IMR-90 (cell line): ENCODE measurements at regions not wholly inside any gene's neighbourhood (a gene's known extent, or its start where the extent isn't known, plus 50 kb on each side); places are given as distances from the start of the nearest gene placed in this dataset.

ENCODE experiments used
- ATAC-seq: fragments of 200-7000 bp; cut with Tn5 transposase; 2 replicates; pipeline ENCODE4 v1.9.1; 2020; ENCODE audit warnings: low read depth, mild to moderate bottlenecking, moderate library complexity
- BruUV-seq: library from RNA; stranded (reverse); fragments of 400-500 nt; replicated peaks from 2 replicates; lab custom pipeline; 2021; lab: Mats Ljungman, UMichigan
- CTCF ChIA-PET: fragments of 300-600 bp; formaldehyde crosslinking; extraction: SDS; loops from one replicate; lab custom pipeline; 2021; ENCODE audit warnings: antibody characterized with exemption; lab: Yijun Ruan, JAX
- POLR2A ChIA-PET: fragments of 300-600 bp; sonication (Branson Sonifier 250); formaldehyde crosslinking; loops from one replicate; lab custom pipeline; 2022; ENCODE audit warnings: antibody characterized with exemption; ENCODE audit not compliant: unreplicated experiment; lab: Charles Lee
- DNase-seq: peaks from one replicate; pipeline ENCODE4 v3.0.0; 2013
- H2AFZ ChIP-seq: replicated peaks from 2 replicates; pipeline ENCODE3; 2013; ENCODE audit warnings: low read length, mild to moderate bottlenecking; ENCODE audit not compliant: poor library complexity
- H2AK5ac ChIP-seq: 2 replicates; pipeline ENCODE4 v1.6.1; 2013; ENCODE audit warnings: low read depth, low read length, inconsistent platforms
- H2AK9ac ChIP-seq: replicated peaks from 2 replicates; pipeline ENCODE3; 2013; ENCODE audit warnings: mild to moderate bottlenecking, low read depth, low read length, moderate library complexity; ENCODE audit not compliant: poor library complexity
- H2BK120ac ChIP-seq: 2 replicates; pipeline ENCODE4 v1.6.1; 2013; ENCODE audit warnings: low read depth, low read length, inconsistent platforms
- H2BK15ac ChIP-seq: 3 replicates; pipeline ENCODE4 v1.6.1; 2013; ENCODE audit warnings: low read depth, low read length, inconsistent platforms
- H2BK20ac ChIP-seq: 2 replicates; pipeline ENCODE4 v1.6.1; 2013; ENCODE audit warnings: low read depth, mild to moderate bottlenecking, inconsistent platforms, low read length, moderate library complexity
- H2BK5ac ChIP-seq: 2 replicates; pipeline ENCODE4 v1.6.1; 2013; ENCODE audit warnings: mild to moderate bottlenecking, low read depth, low read length, inconsistent platforms; ENCODE audit not compliant: poor library complexity, severe bottlenecking
- H3K14ac ChIP-seq: replicated peaks from 2 replicates; pipeline ENCODE4 v1.6.1; 2013; ENCODE audit warnings: low read depth, low read length, inconsistent platforms
- H3K18ac ChIP-seq: 2 replicates; pipeline ENCODE4 v1.6.1; 2013; ENCODE audit warnings: low read depth, low read length, control low read depth
- H3K23ac ChIP-seq: 2 replicates; pipeline ENCODE4 v1.6.1; 2013; ENCODE audit warnings: low read depth, low read length, inconsistent platforms
- H3K27ac ChIP-seq: 2 replicates; pipeline ENCODE4 v1.5.1; 2013; ENCODE audit warnings: mild to moderate bottlenecking, control low read depth, low read length; ENCODE audit not compliant: insufficient read depth
- H3K27me3 ChIP-seq: 2 replicates; pipeline ENCODE4 v1.6.1; 2013; ENCODE audit warnings: low read length; ENCODE audit not compliant: control insufficient read depth, insufficient read depth
- H3K36me3 ChIP-seq: 2 replicates; pipeline ENCODE4 v1.6.1; 2013; ENCODE audit warnings: low read length, mixed read lengths; ENCODE audit not compliant: control insufficient read depth, insufficient read depth
- H3K4ac ChIP-seq: 2 replicates; pipeline ENCODE4 v1.6.1; 2013; ENCODE audit warnings: low read depth, low read length, inconsistent platforms
- H3K4me1 ChIP-seq: 2 replicates; pipeline ENCODE4 v1.6.1; 2013; ENCODE audit warnings: low read length, mixed read lengths; ENCODE audit not compliant: control insufficient read depth, insufficient read depth
- H3K4me2 ChIP-seq: 2 replicates; pipeline ENCODE4 v1.6.1; 2013; ENCODE audit warnings: low read depth, mild to moderate bottlenecking, control low read depth, low read length, moderate library complexity
- H3K4me3 ChIP-seq: 2 replicates; pipeline ENCODE4 v1.5.1; 2013; ENCODE audit warnings: low read depth, mild to moderate bottlenecking, control low read depth, low read length, moderate library complexity; ENCODE audit not compliant: insufficient read depth
- H3K56ac ChIP-seq: 2 replicates; pipeline ENCODE4 v1.6.1; 2013; ENCODE audit warnings: low read length, inconsistent platforms; ENCODE audit not compliant: insufficient read depth; ENCODE audit errors: extremely low read depth
- H3K79me1 ChIP-seq, 2 experiments: 2 replicates each; pipeline ENCODE4 v1.6.1; 2013; ENCODE audit warnings: low read length in 2 of 2, inconsistent platforms in 1 of 2, low read depth in 1 of 2
- H3K9ac ChIP-seq: 2 replicates; pipeline ENCODE4 v1.6.1; 2013; ENCODE audit warnings: low read depth, low read length, control low read depth
- H3K9me1 ChIP-seq: 2 replicates; pipeline ENCODE4 v1.6.1; 2013; ENCODE audit warnings: low read length, inconsistent platforms; ENCODE audit not compliant: insufficient read depth
- H3K9me3 ChIP-seq: 2 replicates; pipeline ENCODE4 v1.6.1; 2013; ENCODE audit warnings: low read length; ENCODE audit not compliant: control insufficient read depth, insufficient read depth
- H4K20me1 ChIP-seq: 2 replicates; pipeline ENCODE4 v1.6.1; 2013; ENCODE audit warnings: low read length, inconsistent platforms; ENCODE audit not compliant: insufficient read depth
- H4K5ac ChIP-seq: 2 replicates; pipeline ENCODE4 v1.6.1; 2013; ENCODE audit warnings: mild to moderate bottlenecking, low read depth, low read length, control low read depth
- H4K8ac ChIP-seq, 2 experiments: 2 replicates each; pipeline ENCODE4 v1.6.1; 2013; ENCODE audit warnings: low read depth in 2 of 2, low read length in 2 of 2, control low read depth in 1 of 2, inconsistent platforms in 1 of 2
- H4K91ac ChIP-seq: 2 replicates; pipeline ENCODE4 v1.6.1; 2013; ENCODE audit warnings: low read depth, low read length, inconsistent platforms; ENCODE audit not compliant: insufficient read depth
- BHLHE40 ChIP-seq: fragments of 150-350 bp; IDR thresholded peaks from 2 replicates; pipeline ENCODE4 v1.6.1; 2016; ENCODE audit warnings: mild to moderate bottlenecking, low read depth, low read length
- CEBPB ChIP-seq: IDR thresholded peaks from 2 replicates; pipeline ENCODE4 v1.6.1; 2012; ENCODE audit warnings: low read depth, low read length, improper control_type of control experiment
- CHD1 ChIP-seq: IDR thresholded peaks from 2 replicates; pipeline ENCODE4 v1.6.1; 2012; ENCODE audit warnings: low read depth, low read length, improper control_type of control experiment
- FOS ChIP-seq: fragments of 150-350 bp; IDR thresholded peaks from 2 replicates; pipeline ENCODE4 v1.6.1; 2016; ENCODE audit warnings: low read depth, low read length
- MAZ ChIP-seq: IDR thresholded peaks from 2 replicates; pipeline ENCODE4 v1.6.1; 2012; ENCODE audit warnings: low read depth, mild to moderate bottlenecking, low read length, improper control_type of control experiment, moderate library complexity, borderline replicate concordance
- MXI1 ChIP-seq: IDR thresholded peaks from 2 replicates; pipeline ENCODE4 v1.6.1; 2012; ENCODE audit warnings: low read depth, mild to moderate bottlenecking, low read length, moderate library complexity, borderline replicate concordance
- NFE2L2 ChIP-seq: fragments of 150-350 bp; IDR thresholded peaks from 2 replicates; pipeline ENCODE4 v1.6.1; 2016; ENCODE audit warnings: low read depth, mild to moderate bottlenecking, low read length
- POLR2A ChIP-seq: IDR thresholded peaks from 2 replicates; pipeline ENCODE4 v1.6.1; 2012; ENCODE audit warnings: mild to moderate bottlenecking, low read depth, low read length
- RAD21 ChIP-seq: IDR thresholded peaks from 2 replicates; pipeline ENCODE4 v1.6.1; 2012; ENCODE audit warnings: low read length, improper control_type of control experiment
- RCOR1 ChIP-seq: IDR thresholded peaks from 2 replicates; pipeline ENCODE4 v1.6.1; 2012; ENCODE audit warnings: mild to moderate bottlenecking, low read length, improper control_type of control experiment; ENCODE audit not compliant: insufficient replicate concordance
- RFX5 ChIP-seq: IDR thresholded peaks from 2 replicates; pipeline ENCODE4 v1.8.0; 2012; ENCODE audit warnings: low read depth, mild to moderate bottlenecking, low read length, moderate library complexity
- SMC3 ChIP-seq: fragments of 150-350 bp; IDR thresholded peaks from 2 replicates; pipeline ENCODE4 v1.6.1; 2016; ENCODE audit warnings: low read depth, mild to moderate bottlenecking, antibody characterized with exemption, low read length, moderate library complexity
- WGBS, 2 experiments: methylation state at CpG; one replicate each; pipeline versions ENCODE4 v1.1.5 to v1.1.7; 2013; ENCODE audit warnings: missing lambda C conversion rate in 2 of 2; ENCODE audit not compliant: insufficient read length in 1 of 2; ENCODE audit errors: extremely low coverage in 2 of 2; 5-methylcytosine and 5-hydroxymethylcytosine counted together
- dilution Hi-C: fragments of 300-500 bp; cut with HindIII; formaldehyde crosslinking; loops from one replicate; pipeline ENCODE4 v1.14.3; 2018; ENCODE audit warnings: low sequenced_read_pairs; ENCODE audit not compliant: unreplicated experiment
- in situ Hi-C: fragments of 300-500 bp; cut with MboI; formaldehyde crosslinking; loops from 3 replicates; pipeline ENCODE4 v1.14.3; 2019; ENCODE audit warnings: low sequenced_read_pairs, inconsistent platforms, mixed read lengths
- intact Hi-C: fragments of 100-400 bp; cut with micrococcal nuclease; formaldehyde crosslinking; loops from 2 replicates; pipeline ENCODE4 v1.10.0; 2022
- TF ChIP-seq, protein P1 (sequence below): fragments of 150-350 bp; IDR thresholded peaks from 2 replicates; pipeline ENCODE4 v1.6.1; 2016; ENCODE audit warnings: low read depth, mild to moderate bottlenecking, low read length, moderate library complexity, borderline replicate concordance
- TF ChIP-seq, protein P2 (sequence below): conservative IDR thresholded peaks from 2 replicates; pipeline ENCODE4 v1.5.1; 2012; ENCODE audit warnings: mild to moderate bottlenecking, low read depth, low read length, improper control_type of control experiment
- TF ChIP-seq, protein P3 (sequence below): fragments of 150-350 bp; IDR thresholded peaks from 2 replicates; pipeline ENCODE4 v1.6.1; 2017; ENCODE audit warnings: mild to moderate bottlenecking, antibody characterized with exemption, low read length, low read depth

DNA sequence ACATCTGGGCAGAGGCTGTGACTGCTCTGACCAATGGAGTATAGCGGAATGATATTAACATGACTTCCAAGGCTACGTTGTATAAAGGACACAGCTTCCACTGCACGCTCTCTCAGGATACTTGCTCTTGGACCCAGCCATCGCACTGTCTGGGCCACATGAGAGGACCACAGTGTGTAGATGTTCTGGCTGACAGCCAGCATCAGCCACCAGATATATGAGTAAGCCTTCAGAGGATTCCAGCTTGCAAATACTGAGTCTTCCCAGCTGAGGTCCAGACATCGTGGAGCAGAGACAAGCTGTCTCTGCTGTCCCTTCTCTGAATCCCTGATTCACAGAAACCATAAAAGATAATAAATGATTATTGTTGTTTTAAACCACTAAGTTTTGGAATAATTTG, 146.8 kb upstream of the USP9X start:
- Histone ChIP-seq H2BK20ac (no peak overlapping the region), H3K9ac (no peak overlapping the region), H3K23ac (no peak overlapping the region), H2BK5ac (no peak overlapping the region), H3K27me3 (no peaks in the 10 kb centered on the region), H3K79me1 (no peaks in the 10 kb centered on the region), H3K56ac (no peak overlapping the region), H3K18ac (no peak overlapping the region), H3K9me1 (no peaks in the 10 kb centered on the region), H2AFZ (peak overlapping the region; percentile 33), H3K4me2 (no peak overlapping the region), H4K20me1 (no peaks in the 10 kb centered on the region), H3K14ac (no peak overlapping the region), H3K4me1 (no peaks in the 10 kb centered on the region), H2BK15ac (no peak overlapping the region), H3K9me3 (no peaks in the 10 kb centered on the region), H3K27ac (no peak overlapping the region), H4K91ac (no peak overlapping the region), H4K8ac (no peak overlapping the region), H2BK120ac (no peak overlapping the region), H3K4me3 (no peak overlapping the region), H4K5ac (no peak overlapping the region), H2AK9ac (no peak overlapping the region), H3K4ac (no peak overlapping the region), H3K36me3 (no peaks in the 10 kb centered on the region), H2AK5ac (no peak overlapping the region)
- POLR2A ChIA-PET = no interaction called here
- ATAC-seq (no peak), DNase-seq (peak; percentile 46)
- dilution Hi-C loops = no loop called here
- no TSS peak for BruUV-seq
- CTCF ChIA-PET = no interaction called here
- TF ChIP-seq NFE2L2 = no peak
- TF ChIP-seq RFX5 = no peak
- TF ChIP-seq, protein P1, sequence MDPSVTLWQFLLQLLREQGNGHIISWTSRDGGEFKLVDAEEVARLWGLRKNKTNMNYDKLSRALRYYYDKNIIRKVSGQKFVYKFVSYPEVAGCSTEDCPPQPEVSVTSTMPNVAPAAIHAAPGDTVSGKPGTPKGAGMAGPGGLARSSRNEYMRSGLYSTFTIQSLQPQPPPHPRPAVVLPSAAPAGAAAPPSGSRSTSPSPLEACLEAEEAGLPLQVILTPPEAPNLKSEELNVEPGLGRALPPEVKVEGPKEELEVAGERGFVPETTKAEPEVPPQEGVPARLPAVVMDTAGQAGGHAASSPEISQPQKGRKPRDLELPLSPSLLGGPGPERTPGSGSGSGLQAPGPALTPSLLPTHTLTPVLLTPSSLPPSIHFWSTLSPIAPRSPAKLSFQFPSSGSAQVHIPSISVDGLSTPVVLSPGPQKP = no peak
- TF ChIP-seq, protein P2, sequence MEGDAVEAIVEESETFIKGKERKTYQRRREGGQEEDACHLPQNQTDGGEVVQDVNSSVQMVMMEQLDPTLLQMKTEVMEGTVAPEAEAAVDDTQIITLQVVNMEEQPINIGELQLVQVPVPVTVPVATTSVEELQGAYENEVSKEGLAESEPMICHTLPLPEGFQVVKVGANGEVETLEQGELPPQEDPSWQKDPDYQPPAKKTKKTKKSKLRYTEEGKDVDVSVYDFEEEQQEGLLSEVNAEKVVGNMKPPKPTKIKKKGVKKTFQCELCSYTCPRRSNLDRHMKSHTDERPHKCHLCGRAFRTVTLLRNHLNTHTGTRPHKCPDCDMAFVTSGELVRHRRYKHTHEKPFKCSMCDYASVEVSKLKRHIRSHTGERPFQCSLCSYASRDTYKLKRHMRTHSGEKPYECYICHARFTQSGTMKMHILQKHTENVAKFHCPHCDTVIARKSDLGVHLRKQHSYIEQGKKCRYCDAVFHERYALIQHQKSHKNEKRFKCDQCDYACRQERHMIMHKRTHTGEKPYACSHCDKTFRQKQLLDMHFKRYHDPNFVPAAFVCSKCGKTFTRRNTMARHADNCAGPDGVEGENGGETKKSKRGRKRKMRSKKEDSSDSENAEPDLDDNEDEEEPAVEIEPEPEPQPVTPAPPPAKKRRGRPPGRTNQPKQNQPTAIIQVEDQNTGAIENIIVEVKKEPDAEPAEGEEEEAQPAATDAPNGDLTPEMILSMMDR = no peak
- TF ChIP-seq MAZ = no peak
- TF ChIP-seq, protein P3, sequence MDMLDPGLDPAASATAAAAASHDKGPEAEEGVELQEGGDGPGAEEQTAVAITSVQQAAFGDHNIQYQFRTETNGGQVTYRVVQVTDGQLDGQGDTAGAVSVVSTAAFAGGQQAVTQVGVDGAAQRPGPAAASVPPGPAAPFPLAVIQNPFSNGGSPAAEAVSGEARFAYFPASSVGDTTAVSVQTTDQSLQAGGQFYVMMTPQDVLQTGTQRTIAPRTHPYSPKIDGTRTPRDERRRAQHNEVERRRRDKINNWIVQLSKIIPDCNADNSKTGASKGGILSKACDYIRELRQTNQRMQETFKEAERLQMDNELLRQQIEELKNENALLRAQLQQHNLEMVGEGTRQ = no peak
- no peak for TF ChIP-seq FOS
- no peak for TF ChIP-seq MXI1
- TF ChIP-seq RCOR1 = no peak
- no peak for TF ChIP-seq CHD1
- no peak for TF ChIP-seq CEBPB
- no peak for TF ChIP-seq POLR2A
- no peak for TF ChIP-seq BHLHE40
- TF ChIP-seq RAD21 = no peak
- TF ChIP-seq SMC3 = no peak
- in situ Hi-C loops = no loop called here
- no CpG with 5 or more reads among the region's 5 CpGs for WGBS, 2 experiments
- intact Hi-C loops = no loop called here
